ENCODE measurements at regions not wholly inside any gene's neighbourhood (a gene's known extent, or its start where the extent isn't known, plus 50 kb on each side); places are given as distances from the start of the nearest gene placed in this dataset.

DNA sequence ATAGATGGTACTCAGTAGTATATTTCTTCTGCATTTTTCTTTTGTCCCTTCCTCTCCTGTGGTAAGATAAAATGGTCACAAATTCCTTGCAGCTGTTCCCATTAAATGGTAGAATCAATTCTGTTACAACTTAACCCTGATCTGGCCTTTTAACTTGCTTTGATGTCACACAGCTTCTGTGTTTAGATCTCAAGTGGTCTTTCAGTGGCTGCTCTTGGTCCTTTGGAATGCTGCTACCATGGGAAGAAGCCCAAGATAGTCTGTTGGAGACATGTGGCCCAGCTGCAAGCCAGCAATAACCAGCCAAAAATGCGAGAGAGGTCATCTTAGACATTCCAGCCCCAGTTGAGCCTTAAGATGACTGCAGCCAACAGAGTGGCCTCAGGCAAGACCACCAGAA, 429.7 kb downstream of the KIF16B start:
- H3K4me1 ChIP-seq (ENCODE audit: control insufficient read depth, insufficient read depth, low read length): no peaks in the 10 kb centered on the region
- no peak for DNase-seq (ENCODE audit: low read depth)
- H3K27me3 ChIP-seq (replicated peaks; ENCODE audit: control insufficient read depth, insufficient read depth, low read length): no peaks in the 10 kb centered on the region
- no peaks in the 10 kb centered on the region for H3K36me3 ChIP-seq (ENCODE audit: control insufficient read depth, insufficient read depth, low read length, severe bottlenecking)
- H3K9ac ChIP-seq (ENCODE audit: low read length): no peak overlapping the region
- H3K9me3 ChIP-seq (ENCODE audit: control insufficient read depth, low read length): peaks cover 4% of the 10 kb centered on the region
- no peak overlapping the region for H3K4me3 ChIP-seq (ENCODE audit: low read length)

DNA sequence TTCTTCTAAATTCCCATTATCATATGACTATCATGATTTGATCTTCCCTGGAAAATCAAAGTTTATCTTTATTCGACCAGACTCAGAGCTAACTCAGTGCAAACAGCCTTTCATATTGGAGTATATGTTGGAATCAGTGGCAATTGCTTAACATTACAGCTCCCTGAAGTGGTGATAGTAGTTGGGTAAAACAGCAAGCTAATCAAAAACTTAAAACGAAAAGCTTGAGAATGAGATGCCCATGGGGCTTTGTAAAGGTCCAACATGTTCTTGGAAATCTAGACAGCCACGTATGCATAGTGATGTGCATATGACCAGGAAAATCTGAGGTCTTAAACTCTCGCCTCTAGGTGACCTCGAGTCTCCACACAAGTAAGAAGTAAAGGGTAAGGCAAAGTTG, 437.6 kb downstream of the KIF16B start:
- no peak overlapping the region for H3K4me3 ChIP-seq (ENCODE audit: low read length)
- no peak overlapping the region for H3K9ac ChIP-seq (ENCODE audit: low read length)
- peaks cover 9% of the 10 kb centered on the region for H3K4me1 ChIP-seq (ENCODE audit: control insufficient read depth, insufficient read depth, low read length)
- DNase-seq (ENCODE audit: low read depth): no peak
- peaks cover 1% of the 10 kb centered on the region for H3K9me3 ChIP-seq (ENCODE audit: control insufficient read depth, low read length)
- no peaks in the 10 kb centered on the region for H3K27me3 ChIP-seq (replicated peaks; ENCODE audit: control insufficient read depth, insufficient read depth, low read length)
- H3K36me3 ChIP-seq (ENCODE audit: control insufficient read depth, insufficient read depth, low read length, severe bottlenecking): no peaks in the 10 kb centered on the region

DNA sequence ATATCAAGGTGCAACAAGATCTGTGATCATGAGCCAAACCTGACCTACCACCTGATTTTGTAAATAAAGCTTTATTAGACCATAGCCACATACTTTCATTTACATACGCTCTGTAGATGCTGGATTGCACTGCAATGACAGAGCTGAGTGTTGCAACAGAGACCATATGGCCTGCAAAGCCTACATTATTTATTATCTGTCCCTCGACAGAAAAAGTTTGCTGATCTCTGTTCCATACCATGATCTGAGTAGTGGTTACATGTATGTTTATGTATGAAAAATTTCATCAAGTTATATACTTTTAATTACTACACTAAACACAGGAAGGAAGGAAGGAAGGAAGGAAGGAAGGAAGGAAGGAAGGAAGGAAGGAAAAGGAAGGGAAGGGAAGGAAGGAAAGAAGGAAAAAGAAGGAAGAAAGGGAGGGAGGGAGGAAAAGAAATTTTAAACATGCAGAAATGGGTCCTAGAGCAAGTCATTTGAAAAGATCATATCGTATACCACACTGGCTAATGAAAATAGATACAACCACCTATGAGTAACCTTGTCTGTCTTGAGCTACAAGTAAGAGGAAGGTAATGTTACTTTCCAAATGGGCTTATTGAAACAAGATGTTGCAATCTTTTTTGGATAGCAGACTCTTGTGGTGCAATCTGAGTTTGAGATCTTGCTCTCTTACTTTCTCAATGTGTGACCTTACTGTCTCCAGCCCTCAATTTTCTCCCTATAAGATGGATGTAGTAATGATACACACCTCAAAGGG, 441.0 kb downstream of the KIF16B start:
- Histone ChIP-seq H3K4me1 (ENCODE audit: control insufficient read depth, insufficient read depth, low read length) (peaks cover 9% of the 10 kb centered on the region), H3K36me3 (ENCODE audit: control insufficient read depth, insufficient read depth, low read length, severe bottlenecking) (no peaks in the 10 kb centered on the region), H3K27me3 (replicated peaks; ENCODE audit: control insufficient read depth, insufficient read depth, low read length) (no peaks in the 10 kb centered on the region), H3K9ac (ENCODE audit: low read length) (no peak overlapping the region), H3K9me3 (ENCODE audit: control insufficient read depth, low read length) (peaks cover 13% of the 10 kb centered on the region), H3K4me3 (ENCODE audit: low read length) (no peak overlapping the region)
- peak; percentile 2 for DNase-seq (ENCODE audit: low read depth)

DNA sequence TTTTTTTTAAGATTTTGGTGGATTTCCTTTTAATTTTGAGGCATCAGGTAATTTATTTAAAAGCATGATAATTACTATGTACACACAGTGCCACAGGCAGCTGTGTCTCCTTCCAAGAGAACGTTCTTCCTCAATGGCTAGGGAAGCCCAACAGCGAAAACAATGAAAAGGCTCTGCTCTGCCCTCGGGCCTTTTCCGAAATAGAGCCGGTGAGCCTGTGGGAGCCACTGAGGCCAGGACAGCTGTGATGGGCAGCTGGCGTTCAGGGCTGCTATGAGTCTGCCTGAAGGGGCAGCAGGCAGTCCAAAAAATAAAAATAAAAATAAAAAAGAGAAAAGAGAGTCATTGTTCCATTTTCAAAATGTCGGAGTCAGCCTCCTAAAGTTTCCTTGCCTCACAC, 443.8 kb downstream of the KIF16B start:
- peaks cover 9% of the 10 kb centered on the region for H3K4me1 ChIP-seq (ENCODE audit: control insufficient read depth, insufficient read depth, low read length)
- DNase-seq (ENCODE audit: low read depth): no peak

DNA sequence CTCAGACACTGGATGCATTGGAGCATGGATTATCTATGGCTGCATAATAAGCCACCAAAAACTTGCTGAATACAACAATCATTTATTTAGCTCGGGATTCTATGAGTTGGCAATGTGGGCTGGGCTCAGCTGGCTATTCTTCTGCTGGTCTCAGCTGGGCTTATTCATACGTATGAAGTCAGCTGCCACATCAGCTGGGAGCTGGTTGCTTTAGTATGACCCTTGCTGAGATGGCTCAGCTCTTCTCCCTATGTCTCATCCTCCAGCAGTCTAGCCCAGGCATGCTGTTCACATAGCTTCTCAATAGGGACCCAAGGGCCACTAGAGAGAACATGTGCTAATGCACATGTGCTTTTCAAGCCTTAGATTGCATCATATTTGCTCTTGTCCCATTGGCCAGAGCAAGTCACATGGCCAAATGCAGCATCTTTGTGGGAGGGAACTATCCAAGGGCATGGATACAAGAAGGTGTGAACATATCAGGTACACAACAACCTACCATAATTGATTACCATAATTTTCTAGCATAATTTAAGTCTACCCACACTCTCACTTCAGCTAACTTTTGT, 444.6 kb downstream of the KIF16B start:
- no peak overlapping the region for H3K4me3 ChIP-seq (ENCODE audit: low read length)
- H3K27me3 ChIP-seq (replicated peaks; ENCODE audit: control insufficient read depth, insufficient read depth, low read length): no peaks in the 10 kb centered on the region
- peaks cover 7% of the 10 kb centered on the region for H3K4me1 ChIP-seq (ENCODE audit: control insufficient read depth, insufficient read depth, low read length)
- H3K9ac ChIP-seq (ENCODE audit: low read length): no peak overlapping the region
- DNase-seq (ENCODE audit: low read depth): no peak
- H3K9me3 ChIP-seq (ENCODE audit: control insufficient read depth, low read length): peaks cover 13% of the 10 kb centered on the region
- H3K36me3 ChIP-seq (ENCODE audit: control insufficient read depth, insufficient read depth, low read length, severe bottlenecking): no peaks in the 10 kb centered on the region

More for the DNA sequence above, 443.8 kb downstream of the KIF16B start:
- H3K36me3 ChIP-seq (ENCODE audit: control insufficient read depth, insufficient read depth, low read length, severe bottlenecking): no peaks in the 10 kb centered on the region
- no peaks in the 10 kb centered on the region for H3K27me3 ChIP-seq (replicated peaks; ENCODE audit: control insufficient read depth, insufficient read depth, low read length)
- peaks cover 13% of the 10 kb centered on the region for H3K9me3 ChIP-seq (ENCODE audit: control insufficient read depth, low read length)
- H3K4me3 ChIP-seq (ENCODE audit: low read length): no peak overlapping the region
- no peak overlapping the region for H3K9ac ChIP-seq (ENCODE audit: low read length)

DNA sequence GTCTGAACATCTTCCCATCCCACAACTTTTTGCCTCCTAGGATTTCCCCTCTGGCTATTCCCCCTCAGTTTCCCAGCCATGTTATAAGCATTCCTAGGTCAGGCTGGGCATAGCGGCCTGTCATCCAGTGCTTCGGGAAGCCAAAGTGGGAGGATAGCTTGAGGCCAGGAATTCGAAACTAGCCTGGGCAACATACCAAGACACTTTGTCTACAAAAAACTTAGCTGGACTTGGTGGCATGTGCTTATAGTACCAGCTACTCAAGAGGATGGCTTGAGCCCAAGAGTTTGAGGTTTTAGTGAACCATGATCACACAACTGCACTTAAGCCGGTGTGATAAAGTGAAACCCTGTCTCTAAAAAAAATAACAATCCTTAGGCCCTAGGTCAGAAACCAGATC, 447.4 kb downstream of the KIF16B start:
- no peaks in the 10 kb centered on the region for H3K36me3 ChIP-seq (ENCODE audit: control insufficient read depth, insufficient read depth, low read length, severe bottlenecking)
- peaks cover 13% of the 10 kb centered on the region for H3K9me3 ChIP-seq (ENCODE audit: control insufficient read depth, low read length)
- no peaks in the 10 kb centered on the region for H3K4me1 ChIP-seq (ENCODE audit: control insufficient read depth, insufficient read depth, low read length)
- H3K27me3 ChIP-seq (replicated peaks; ENCODE audit: control insufficient read depth, insufficient read depth, low read length): no peaks in the 10 kb centered on the region
- DNase-seq (ENCODE audit: low read depth): no peak
- H3K4me3 ChIP-seq (ENCODE audit: low read length): no peak overlapping the region
- H3K9ac ChIP-seq (ENCODE audit: low read length): no peak overlapping the region

DNA sequence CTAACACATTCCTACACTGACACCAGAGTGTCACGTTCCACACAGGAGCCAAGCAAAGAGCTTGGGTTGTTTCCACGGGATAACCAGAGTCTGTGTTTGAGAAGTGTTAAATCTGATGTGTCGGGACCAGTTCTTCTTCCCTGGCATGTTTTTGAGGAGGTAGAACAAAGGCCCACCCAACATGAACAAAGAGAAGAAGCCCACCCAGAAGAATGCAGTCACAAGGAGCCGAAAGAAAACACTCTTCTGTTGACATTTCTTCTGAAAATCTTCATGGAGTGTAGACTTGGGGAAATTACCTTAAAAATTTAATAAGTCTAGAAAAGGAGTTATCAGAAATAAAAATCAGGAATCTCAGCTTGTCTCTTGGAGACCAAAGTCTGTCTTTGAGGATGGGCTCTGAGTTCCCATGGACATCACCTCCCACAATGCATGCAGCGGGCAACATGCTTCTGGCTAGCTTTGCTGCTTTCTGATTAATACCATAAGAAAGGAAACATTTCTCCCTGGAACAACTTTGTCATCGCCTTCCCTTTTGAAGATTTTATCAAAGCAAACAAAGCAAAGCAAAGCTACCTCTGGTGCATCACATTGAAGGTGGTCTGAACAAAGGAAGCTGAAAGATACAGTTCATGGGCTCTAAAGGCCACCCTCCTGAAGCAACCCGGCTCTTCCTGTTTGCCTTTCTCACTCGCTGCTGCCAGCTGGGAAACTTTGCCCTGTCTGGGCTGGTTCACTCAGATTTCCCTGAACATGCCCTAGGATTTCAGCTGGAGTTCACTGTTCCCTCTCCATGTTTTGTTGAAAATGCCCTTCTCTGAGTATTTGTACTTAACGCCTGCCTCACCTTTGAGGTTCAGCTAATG, 448.1 kb downstream of the KIF16B start:
- H3K4me3 ChIP-seq (ENCODE audit: low read length): no peak overlapping the region
- H3K9me3 ChIP-seq (ENCODE audit: control insufficient read depth, low read length): peaks cover 13% of the 10 kb centered on the region
- H3K4me1 ChIP-seq (ENCODE audit: control insufficient read depth, insufficient read depth, low read length): no peaks in the 10 kb centered on the region
- H3K36me3 ChIP-seq (ENCODE audit: control insufficient read depth, insufficient read depth, low read length, severe bottlenecking): no peaks in the 10 kb centered on the region
- no peak overlapping the region for H3K9ac ChIP-seq (ENCODE audit: low read length)
- no peak for DNase-seq (ENCODE audit: low read depth)
- no peaks in the 10 kb centered on the region for H3K27me3 ChIP-seq (replicated peaks; ENCODE audit: control insufficient read depth, insufficient read depth, low read length)

DNA sequence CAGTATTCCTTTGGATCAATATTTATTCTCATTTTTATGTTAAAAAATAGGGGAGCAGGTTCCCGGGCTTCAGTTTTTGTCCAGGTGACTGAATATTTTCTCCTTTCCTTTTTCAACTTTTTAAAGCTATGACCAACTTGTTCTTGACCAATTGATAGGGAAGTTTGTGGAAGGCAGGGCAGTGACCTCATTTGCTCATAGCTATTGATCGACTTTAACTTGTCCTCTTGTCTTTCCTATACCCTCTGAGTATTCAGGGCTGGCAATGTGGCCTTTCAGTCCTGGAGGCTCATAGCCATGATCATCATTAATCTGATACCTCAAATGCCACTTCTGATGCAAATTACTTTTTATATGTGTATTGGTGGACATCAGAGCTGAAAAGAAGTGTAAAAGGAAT, 448.8 kb downstream of the KIF16B start:
- Histone ChIP-seq H3K4me1 (ENCODE audit: control insufficient read depth, insufficient read depth, low read length) (no peaks in the 10 kb centered on the region), H3K4me3 (ENCODE audit: low read length) (no peak overlapping the region), H3K36me3 (ENCODE audit: control insufficient read depth, insufficient read depth, low read length, severe bottlenecking) (no peaks in the 10 kb centered on the region), H3K9ac (ENCODE audit: low read length) (no peak overlapping the region), H3K9me3 (ENCODE audit: control insufficient read depth, low read length) (peaks cover 10% of the 10 kb centered on the region), H3K27me3 (replicated peaks; ENCODE audit: control insufficient read depth, insufficient read depth, low read length) (no peaks in the 10 kb centered on the region)
- DNase-seq (ENCODE audit: low read depth): no peak

DNA sequence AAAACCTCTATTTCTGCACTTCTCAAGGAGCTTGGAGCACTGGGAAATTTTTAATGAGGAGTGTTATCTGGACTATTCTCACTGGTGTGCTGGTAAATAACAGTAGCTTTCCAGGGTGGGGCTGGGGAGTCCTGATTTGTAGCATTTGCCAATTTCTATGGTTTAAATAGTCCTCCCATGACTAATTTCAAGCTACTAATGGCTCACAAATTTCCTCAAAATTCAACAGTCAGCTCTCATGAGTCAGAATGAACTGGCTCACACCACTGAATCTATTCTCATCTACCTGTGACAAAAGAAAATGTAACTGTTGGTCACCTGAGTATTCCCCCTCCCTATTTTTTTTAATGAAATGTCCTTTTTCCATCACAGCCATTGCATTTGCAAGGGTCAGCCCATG, 449.6 kb downstream of the KIF16B start:
- H3K4me1 ChIP-seq (ENCODE audit: control insufficient read depth, insufficient read depth, low read length): no peaks in the 10 kb centered on the region
- H3K9ac ChIP-seq (ENCODE audit: low read length): no peak overlapping the region
- no peak overlapping the region for H3K4me3 ChIP-seq (ENCODE audit: low read length)
- H3K27me3 ChIP-seq (replicated peaks; ENCODE audit: control insufficient read depth, insufficient read depth, low read length): no peaks in the 10 kb centered on the region
- no peak for DNase-seq (ENCODE audit: low read depth)
- peaks cover 4% of the 10 kb centered on the region for H3K9me3 ChIP-seq (ENCODE audit: control insufficient read depth, low read length)
- no peaks in the 10 kb centered on the region for H3K36me3 ChIP-seq (ENCODE audit: control insufficient read depth, insufficient read depth, low read length, severe bottlenecking)

DNA sequence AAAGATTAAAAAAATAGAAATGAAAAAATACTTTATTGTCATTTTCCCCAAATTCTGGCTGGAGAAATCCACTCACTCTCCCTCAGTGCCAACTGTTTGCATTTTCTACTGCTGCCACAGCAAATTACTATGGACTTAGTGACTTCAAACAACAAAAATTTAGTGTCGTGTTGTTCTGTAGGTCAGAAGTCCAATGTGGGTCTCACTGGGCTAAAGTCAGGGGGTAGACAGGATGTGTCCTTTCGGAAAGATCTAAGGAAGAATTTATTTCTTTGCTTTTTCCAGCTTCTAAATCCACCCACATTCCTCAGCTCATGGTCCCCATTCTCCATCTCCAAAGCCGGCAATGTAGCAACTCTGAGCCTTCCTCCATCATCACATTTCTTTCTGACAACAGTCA, 453.3 kb downstream of the KIF16B start:
- no peaks in the 10 kb centered on the region for H3K9me3 ChIP-seq (ENCODE audit: control insufficient read depth, low read length)
- H3K36me3 ChIP-seq (ENCODE audit: control insufficient read depth, insufficient read depth, low read length, severe bottlenecking): no peaks in the 10 kb centered on the region
- H3K9ac ChIP-seq (ENCODE audit: low read length): no peak overlapping the region
- peaks cover 19% of the 10 kb centered on the region for H3K4me1 ChIP-seq (ENCODE audit: control insufficient read depth, insufficient read depth, low read length)
- no peak for DNase-seq (ENCODE audit: low read depth)
- H3K4me3 ChIP-seq (ENCODE audit: low read length): no peak overlapping the region
- no peaks in the 10 kb centered on the region for H3K27me3 ChIP-seq (replicated peaks; ENCODE audit: control insufficient read depth, insufficient read depth, low read length)

DNA sequence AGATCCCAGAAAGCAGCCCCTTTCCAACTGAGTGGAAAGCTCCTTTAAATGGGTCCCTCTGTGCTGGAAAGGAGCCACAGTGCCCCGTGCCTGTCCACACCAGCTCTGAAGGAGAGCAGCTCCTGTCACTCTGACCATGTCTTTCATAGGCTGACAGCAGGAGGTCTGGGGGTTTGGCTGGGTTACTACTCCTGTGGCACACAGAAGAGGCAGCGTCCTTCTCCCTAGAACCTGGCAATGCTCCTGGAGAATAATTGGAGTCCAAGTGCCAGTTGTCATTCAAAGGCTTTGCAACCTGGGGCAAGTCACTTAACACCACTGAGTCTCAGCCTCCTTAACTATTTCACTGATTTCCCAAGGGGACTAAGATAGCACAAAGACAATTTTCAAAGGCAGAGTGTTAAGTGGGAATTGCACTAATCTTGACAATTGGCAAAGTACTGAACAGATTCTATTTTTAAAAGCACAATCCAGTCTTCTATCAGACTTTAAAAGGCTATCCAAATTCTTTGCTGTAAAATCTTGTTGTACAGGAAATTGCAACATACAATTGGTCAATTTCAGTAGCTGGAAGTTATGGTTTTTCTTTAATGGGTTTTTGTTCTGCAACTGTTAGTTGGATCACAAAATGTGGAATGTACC, 457.2 kb downstream of the KIF16B start:
- Histone ChIP-seq H3K4me1 (ENCODE audit: control insufficient read depth, insufficient read depth, low read length) (peaks cover 19% of the 10 kb centered on the region), H3K9ac (ENCODE audit: low read length) (no peak overlapping the region), H3K9me3 (ENCODE audit: control insufficient read depth, low read length) (no peaks in the 10 kb centered on the region), H3K4me3 (ENCODE audit: low read length) (no peak overlapping the region), H3K27me3 (replicated peaks; ENCODE audit: control insufficient read depth, insufficient read depth, low read length) (no peaks in the 10 kb centered on the region), H3K36me3 (ENCODE audit: control insufficient read depth, insufficient read depth, low read length, severe bottlenecking) (no peaks in the 10 kb centered on the region)
- peak; percentile 15 for DNase-seq (ENCODE audit: low read depth)

All from adipocyte (in vitro differentiated cells).